GM12892 (cell line): ENCODE measurements at regions not wholly inside any gene's neighbourhood (a gene's known extent, or its start where the extent isn't known, plus 50 kb on each side); places are given as distances from the start of the nearest gene placed in this dataset.
"Not testable (repeated sequence)": the region's sequence is repeated elsewhere in the genome, so short reads cannot be mapped to it uniquely, and the experiment has no call there.

Source experiments
- DNase-seq: peaks from one replicate; pipeline ENCODE4 v3.0.0; 2011; ENCODE audit not compliant: insufficient read length
- FAIRE-seq: peaks from 2 replicates; lab custom pipeline; 2011; peaks lifted over from hg19 to GRCh38; lab: Jason Lieb, UNC
- POLR2A ChIP-seq: IDR thresholded peaks from 2 replicates; pipeline ENCODE4 v1.6.1; 2011; ENCODE audit warnings: low read depth, low read length, control low read depth
- POLR2AphosphoS5 ChIP-seq: IDR thresholded peaks from 2 replicates; pipeline ENCODE4 v1.6.1; 2011; ENCODE audit warnings: low read depth, low read length, control low read depth
- TAF1 ChIP-seq: IDR thresholded peaks from 2 replicates; pipeline ENCODE4 v1.6.1; 2011; ENCODE audit warnings: low read depth, mild to moderate bottlenecking, control low read depth, low read length, borderline replicate concordance

DNA sequence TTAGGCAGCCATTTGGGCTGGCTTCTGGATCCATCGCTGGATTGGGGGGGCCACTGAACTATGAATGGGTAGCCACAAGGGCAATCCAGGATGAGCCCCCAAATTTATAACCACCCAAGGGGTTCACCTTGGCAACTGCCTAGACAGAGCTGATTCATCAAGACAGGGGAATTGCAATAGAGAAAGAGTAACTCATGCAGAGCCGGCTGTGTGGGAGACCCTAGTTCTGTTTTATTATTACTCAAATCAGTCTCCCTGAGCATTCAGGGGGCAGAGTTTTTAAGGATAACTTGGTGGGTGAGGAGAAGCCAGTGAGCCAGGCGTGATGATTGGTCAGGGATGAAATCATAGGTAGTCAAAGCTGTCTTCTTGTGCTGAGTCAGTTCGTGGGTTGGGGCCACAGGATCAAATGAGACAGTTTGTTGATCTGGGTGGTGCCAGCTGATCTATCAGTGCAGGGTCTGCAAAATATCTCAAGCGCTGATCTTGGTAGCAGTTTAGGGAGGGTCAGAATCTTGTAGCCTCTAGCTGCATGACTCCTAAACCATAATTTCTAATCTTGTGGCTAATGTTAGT is 57.9 kb downstream of the DNAJB9 start:
- TF ChIP-seq POLR2A (no peak), TAF1 (no peak)
- FAIRE-seq (no peak), DNase-seq (no peak)

DNA sequence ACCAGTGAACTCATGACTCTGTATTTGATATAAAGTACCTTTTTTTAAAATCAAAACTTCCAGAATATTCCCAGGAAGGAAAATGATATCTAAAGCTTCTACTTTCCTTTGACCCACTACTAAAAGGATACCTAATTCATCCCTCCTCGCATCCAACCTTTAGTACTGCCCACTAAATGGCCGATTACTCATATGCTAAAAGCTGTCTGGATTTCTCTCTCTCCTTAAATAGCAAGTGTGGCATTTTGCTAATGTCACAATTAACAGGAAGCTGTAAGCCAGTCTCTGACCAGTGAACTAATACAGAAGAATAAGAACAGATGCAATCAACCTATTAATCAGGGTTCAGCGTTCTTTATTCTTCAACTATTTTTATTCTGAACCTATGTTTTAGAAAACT is 59.0 kb downstream of the DNAJB9 start:
- FAIRE-seq (no peak), DNase-seq (no peak)
- TF ChIP-seq TAF1 (no peak), POLR2AphosphoS5 (no peak), POLR2A (no peak)

DNA sequence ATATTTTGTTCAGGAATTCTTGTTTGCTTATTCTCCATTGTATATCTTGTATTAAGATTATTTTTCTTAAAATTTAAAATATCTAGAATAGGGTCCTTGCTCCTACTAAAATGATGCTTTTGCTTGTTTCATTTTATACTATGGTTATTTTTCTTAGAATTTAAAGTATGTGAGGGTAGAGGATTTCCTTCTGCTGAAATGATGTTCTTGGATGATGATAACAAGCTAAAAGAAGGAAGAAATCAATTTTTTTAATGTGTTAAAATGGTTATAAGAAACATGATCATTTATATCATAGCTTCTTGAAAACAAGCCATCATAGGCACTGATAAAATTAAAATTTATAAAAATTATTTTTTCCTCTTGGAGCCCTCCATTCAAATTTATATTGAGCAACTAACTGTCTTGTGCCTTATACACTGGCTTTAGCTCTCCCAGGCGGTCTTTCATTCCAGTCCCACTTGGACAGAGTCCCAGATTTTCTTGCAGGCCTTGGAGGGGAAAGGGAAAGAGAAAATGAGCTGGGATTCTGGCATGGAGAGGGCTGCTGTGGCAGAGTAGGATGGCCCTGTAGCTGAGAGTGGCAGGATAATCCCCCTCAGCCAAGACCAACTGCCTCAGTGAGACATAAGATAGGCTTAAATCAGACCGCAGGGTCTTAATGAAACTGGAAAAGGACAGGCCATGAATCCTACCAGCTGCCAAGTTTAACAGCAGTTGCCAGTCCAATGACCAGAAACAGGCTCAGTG is 60.2 kb downstream of the DNAJB9 start:
- FAIRE-seq, result no peak
- no peak for DNase-seq
- no peak for TF ChIP-seq POLR2AphosphoS5
- no peak for TF ChIP-seq TAF1
- no peak for TF ChIP-seq POLR2A

- FAIRE-seq (no peak), DNase-seq (no peak)
- TF ChIP-seq TAF1 (no peak), POLR2AphosphoS5 (no peak), POLR2A (no peak)
Measured at GRCh38 chr7:108634036-108634435, 64.4 kb downstream of the DNAJB9 start.

DNA sequence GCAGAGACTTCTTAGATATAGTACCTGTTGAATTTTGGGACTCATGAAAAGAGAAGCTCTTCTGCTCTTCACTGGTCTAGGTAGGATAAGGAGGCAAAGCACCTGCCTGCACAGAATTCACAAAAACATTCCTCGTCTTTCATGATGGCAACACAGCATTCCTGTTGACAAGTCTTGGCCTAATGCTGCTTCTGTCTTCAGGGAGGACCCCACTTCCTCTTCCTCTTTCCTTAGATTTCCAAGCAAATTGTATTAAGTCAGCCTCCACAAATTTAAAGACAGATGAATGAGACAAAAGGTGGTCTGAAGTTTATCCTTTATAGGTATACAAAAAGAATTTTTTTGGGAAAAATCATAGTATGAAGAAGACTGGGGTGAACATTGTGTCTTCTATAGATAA is 64.9 kb downstream of the DNAJB9 start:
- no peak for TF ChIP-seq POLR2AphosphoS5
- TF ChIP-seq TAF1, result no peak
- no peak for TF ChIP-seq POLR2A
- no peak for DNase-seq
- FAIRE-seq, result no peak

DNA sequence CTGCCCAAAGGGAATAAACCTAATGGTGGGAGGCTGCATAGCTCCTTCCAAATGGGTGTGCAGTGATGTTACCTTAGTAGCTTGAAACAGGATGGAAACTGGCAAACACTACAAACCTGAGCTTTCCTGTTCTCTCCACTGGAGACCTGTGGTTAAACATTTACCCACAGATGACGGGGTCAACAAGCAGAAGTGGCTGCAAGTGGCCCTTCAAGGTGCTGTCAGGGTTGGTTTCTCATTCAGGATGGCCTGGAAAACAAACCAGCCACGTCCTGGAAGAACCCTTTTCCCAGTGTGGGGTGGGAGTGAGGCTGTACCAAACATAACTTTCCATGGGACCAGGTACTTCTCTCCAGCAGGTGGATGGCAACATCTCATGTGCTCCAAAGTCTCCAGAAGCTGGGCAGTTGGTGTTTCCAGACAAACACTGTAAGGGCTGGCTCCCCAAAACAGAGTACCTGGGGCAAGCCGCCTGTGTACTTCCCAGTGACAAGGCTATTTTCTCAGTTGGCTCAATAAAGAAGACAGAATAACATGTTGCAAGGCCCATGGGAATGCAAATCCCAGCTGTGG is 67.5 kb downstream of the DNAJB9 start:
- no peak for FAIRE-seq
- no peak for TF ChIP-seq TAF1
- TF ChIP-seq POLR2AphosphoS5, result no peak
- no peak for TF ChIP-seq POLR2A
- DNase-seq, result no peak

- TF ChIP-seq POLR2AphosphoS5, result no peak
- no peak for TF ChIP-seq POLR2A
- TF ChIP-seq TAF1, result no peak
- no peak for FAIRE-seq
- DNase-seq, result no peak
Measured at GRCh38 chr7:108642126-108642525, 72.5 kb downstream of the DNAJB9 start.

GRCh38 chr7:108643136-108643535 is 73.5 kb downstream of the DNAJB9 start:
- DNase-seq (no peak), FAIRE-seq (no peak)
- no peak for TF ChIP-seq POLR2A
- no peak for TF ChIP-seq POLR2AphosphoS5
- TF ChIP-seq TAF1, result no peak

GRCh38 chr7:108648989-108649388 is 79.3 kb downstream of the DNAJB9 start:
- no peak for TF ChIP-seq POLR2AphosphoS5
- no peak for TF ChIP-seq POLR2A
- no peak for TF ChIP-seq TAF1
- FAIRE-seq (no peak), DNase-seq (no peak)

- TF ChIP-seq TAF1 (no peak), POLR2AphosphoS5 (no peak), POLR2A (no peak)
- FAIRE-seq (no peak), DNase-seq (no peak)
Measured at GRCh38 chr7:108650467-108650866, 80.8 kb downstream of the DNAJB9 start.

DNA sequence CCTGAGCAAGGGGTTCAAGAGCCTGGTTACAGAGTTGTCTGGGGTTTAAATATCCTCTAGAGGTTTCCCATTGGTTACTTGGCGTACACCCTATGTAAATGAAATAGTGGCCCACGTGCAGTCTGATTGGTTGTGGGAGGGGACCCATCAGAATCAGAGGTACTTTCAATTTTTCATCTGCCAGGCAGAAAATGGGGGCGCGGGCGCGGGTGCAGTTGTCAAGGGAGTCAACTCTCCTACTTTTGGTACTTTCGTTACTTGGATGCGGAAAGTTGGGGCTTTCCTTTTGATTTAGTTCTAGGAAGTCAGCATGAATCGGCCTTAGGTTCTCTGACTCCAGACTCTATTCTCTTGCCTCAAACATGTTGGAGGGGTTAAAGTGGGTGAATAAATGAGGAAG is 83.2 kb downstream of the DNAJB9 start:
- TF ChIP-seq TAF1, result no peak
- FAIRE-seq, result no peak
- DNase-seq, result no peak

- TF ChIP-seq POLR2A (no peak), TAF1 (no peak), POLR2AphosphoS5 (no peak)
- FAIRE-seq (no peak), DNase-seq (no peak)
Measured at GRCh38 chr7:108653526-108653925, 83.9 kb downstream of the DNAJB9 start.

- FAIRE-seq, DNase-seq: not testable (repeated sequence)
Measured at GRCh38 chr7:108657140-108657726, 87.6 kb downstream of the DNAJB9 start.
